ENCODE measurements at regions not wholly inside any gene's neighbourhood (a gene's known extent, or its start where the extent isn't known, plus 50 kb on each side); places are given as distances from the start of the nearest gene placed in this dataset.

DNA sequence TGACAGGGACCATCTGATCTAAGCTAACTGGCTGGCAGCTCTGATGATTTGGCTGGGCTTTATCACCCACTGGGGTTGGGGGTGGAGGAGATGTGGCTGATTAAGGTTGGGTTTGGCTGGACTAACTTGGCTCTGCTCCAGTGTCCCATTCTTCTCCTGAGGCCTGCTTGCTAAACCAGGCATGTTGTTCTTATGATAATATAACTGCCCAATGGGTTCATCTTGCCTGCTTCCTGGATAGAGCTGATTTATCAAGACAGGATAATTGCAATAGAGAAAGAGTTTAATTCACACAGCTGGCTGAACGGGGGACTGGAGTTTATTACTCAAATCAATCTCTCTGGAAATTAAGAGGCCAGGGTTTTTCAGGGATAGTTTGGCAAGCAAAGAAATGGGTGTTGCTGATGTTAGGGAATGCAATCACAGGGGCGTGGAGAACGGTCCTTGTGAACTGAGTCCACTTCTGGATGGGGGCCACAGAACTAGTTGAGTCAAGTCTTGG is 150.4 kb downstream of the PTH2R start:
- TF ChIP-seq, protein P1, sequence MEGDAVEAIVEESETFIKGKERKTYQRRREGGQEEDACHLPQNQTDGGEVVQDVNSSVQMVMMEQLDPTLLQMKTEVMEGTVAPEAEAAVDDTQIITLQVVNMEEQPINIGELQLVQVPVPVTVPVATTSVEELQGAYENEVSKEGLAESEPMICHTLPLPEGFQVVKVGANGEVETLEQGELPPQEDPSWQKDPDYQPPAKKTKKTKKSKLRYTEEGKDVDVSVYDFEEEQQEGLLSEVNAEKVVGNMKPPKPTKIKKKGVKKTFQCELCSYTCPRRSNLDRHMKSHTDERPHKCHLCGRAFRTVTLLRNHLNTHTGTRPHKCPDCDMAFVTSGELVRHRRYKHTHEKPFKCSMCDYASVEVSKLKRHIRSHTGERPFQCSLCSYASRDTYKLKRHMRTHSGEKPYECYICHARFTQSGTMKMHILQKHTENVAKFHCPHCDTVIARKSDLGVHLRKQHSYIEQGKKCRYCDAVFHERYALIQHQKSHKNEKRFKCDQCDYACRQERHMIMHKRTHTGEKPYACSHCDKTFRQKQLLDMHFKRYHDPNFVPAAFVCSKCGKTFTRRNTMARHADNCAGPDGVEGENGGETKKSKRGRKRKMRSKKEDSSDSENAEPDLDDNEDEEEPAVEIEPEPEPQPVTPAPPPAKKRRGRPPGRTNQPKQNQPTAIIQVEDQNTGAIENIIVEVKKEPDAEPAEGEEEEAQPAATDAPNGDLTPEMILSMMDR (IDR thresholded peaks at IDR 0.05; ENCODE audit: borderline replicate concordance, insufficient read depth, low read depth, low read length): no peak

DNA sequence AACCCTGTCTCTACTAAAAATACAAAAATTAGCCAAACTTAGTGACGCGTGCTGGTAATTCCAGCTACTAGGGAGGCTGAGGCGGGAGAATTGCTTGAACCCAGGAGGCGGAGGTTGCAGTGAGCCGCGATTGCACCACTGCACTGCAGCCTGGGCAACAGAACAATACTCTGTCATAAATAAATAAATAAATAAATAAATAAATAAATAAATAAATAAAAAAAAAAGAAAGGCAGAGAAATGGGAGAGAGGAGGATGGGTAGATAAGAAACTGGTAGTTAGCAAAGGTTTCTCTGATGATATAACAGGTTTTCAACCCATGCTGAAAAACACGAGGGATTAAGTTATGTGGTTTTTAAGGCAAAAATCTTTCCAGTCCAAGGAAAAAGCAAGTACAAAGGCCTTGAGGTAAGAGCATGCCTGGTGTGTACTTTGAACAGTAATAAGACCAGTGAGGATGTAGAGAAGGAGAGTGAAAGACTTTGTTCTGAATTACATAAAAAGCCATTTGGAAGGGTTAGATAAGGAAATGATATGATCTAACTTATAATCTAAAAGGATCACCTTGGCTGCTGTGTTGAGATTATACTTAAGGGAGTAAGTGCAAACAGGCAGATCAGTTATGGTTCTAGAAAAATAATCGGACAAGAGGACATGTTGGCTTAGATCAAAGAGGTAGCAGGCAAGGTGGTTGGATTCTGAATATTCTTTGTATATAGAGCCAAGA is 159.3 kb downstream of the PTH2R start:
- H3K4me3 ChIP-seq (ENCODE audit: low read depth, low read length): no peak overlapping the region
- TF ChIP-seq, protein P1 (IDR thresholded peaks at IDR 0.05; ENCODE audit: borderline replicate concordance, insufficient read depth, low read depth, low read length): no peak

More for the DNA sequence above, 150.4 kb downstream of the PTH2R start:
- H3K4me3 ChIP-seq (ENCODE audit: low read depth, low read length): no peak overlapping the region

DNA sequence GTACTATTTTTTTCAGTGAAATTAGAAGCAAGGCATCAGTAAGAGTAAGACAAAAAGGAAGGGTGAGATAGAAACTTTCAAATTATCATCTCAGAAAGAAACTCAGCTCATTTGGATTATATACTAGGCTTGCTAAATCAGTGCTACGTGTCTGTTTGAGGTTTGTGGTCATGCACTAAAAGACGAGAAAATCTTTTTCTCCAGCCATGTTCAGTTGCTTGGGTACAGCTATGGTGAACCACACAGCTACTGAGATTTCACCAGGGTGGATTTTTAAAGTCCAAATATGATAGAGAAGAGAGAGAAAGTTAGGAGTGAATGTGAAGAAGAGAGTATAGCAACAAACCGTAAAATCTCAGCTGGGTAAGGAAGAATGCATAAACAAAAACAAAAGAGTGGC is 161.6 kb downstream of the PTH2R start:
- H3K4me3 ChIP-seq (ENCODE audit: low read depth, low read length): no peak overlapping the region
- TF ChIP-seq, protein P1 (IDR thresholded peaks at IDR 0.05; ENCODE audit: borderline replicate concordance, insufficient read depth, low read depth, low read length): no peak

DNA sequence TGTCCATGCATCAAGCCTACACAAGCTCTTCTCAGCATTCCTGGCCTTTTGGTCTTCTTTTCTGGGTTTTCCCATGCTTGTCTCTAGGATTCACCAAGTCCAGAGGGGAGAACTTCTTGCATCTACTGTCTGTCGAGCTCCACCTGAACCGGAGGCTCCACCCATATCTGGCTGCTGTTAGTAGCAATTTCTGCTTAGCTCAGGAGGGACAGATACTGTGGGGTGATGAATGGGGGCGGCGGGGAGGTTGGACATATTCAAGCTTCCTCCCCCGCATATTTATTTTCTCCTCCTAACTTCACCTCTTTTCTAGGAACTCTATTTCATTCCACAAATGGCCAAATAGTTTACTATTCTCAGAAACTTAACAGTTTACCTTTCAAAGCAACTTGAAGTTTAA is 163.5 kb downstream of the PTH2R start:
- TF ChIP-seq, protein P1 (IDR thresholded peaks at IDR 0.05; ENCODE audit: borderline replicate concordance, insufficient read depth, low read depth, low read length): no peak
- no peak overlapping the region for H3K4me3 ChIP-seq (ENCODE audit: low read depth, low read length)

DNA sequence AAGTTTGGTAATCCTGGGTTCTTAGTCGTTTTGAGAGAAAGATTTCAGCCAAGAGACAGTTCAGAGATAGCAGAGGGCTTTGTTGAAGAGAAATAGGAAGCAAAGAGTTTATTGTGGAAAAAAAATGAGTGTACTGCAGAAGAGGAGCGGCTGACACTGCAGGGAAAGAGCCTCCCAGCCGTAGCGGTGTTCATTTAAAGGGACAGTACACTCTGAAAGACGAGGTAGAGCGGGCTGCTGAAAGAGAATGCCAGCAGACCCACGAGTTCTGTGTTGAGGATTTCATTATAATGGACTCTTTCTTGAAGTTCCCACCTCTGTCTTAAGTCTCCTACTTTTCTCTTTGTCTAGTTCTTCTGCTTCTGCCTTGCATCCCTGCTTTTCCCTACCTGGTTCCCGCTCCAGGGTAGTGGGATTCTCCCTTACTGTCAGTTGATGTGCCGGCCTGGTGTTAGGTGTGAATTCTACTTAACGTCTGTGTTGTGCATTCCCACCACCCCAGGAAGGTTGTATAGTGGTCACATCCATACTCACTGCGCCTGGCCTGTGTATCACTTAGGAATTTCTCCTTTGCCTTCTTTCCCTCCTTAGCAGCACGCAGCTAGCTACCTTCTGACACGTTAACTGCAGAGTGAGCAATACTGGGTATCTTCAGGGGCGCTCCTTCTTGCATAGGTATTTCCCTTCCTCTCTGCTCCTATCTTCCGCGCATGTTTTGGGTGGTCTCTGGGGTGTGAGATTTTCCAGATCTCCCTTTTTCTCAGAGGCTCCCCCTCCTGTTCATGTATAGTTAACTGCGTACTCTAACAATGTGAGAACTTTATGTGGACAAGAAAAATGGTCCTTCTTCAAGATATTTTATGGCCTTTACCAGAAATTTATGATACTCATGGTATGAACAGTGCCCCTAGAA is 164.5 kb downstream of the PTH2R start:
- no peak overlapping the region for H3K4me3 ChIP-seq (ENCODE audit: low read depth, low read length)
- TF ChIP-seq, protein P1 (IDR thresholded peaks at IDR 0.05; ENCODE audit: borderline replicate concordance, insufficient read depth, low read depth, low read length): no peak

DNA sequence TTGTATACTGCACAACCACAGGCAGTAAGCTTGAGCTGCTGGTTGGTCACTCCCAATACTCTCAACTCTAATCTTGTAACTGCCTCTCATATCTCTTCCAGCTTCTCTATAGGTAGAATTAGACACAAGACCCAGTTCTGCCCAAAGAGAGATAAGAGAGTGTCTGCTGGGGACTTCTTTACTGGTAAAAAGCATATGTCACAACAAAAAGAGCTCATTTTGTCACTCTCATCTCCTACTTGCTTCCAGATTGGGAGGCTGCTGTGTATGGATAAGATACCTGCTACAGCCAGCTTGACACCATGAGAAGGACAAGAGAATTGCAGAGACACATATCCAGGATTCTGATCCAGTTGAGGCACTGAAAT is 165.2 kb downstream of the PTH2R start:
- H3K4me3 ChIP-seq (ENCODE audit: low read depth, low read length): no peak overlapping the region

More for the DNA sequence above, 165.2 kb downstream of the PTH2R start:
- TF ChIP-seq, protein P1 (IDR thresholded peaks at IDR 0.05; ENCODE audit: borderline replicate concordance, insufficient read depth, low read depth, low read length): no peak

Measured in GM12875 (cell line).